ENCODE measurements at regions not wholly inside any gene's neighbourhood (a gene's known extent, or its start where the extent isn't known, plus 50 kb on each side); places are given as distances from the start of the nearest gene placed in this dataset.

- H3K27me3 Mint-ChIP-seq (ENCODE audit: low read depth, poor library complexity), result no peaks in the 10 kb centered on the region
- no peak for DNase-seq
- H3K36me3 Mint-ChIP-seq (ENCODE audit: low read depth), result no peaks in the 10 kb centered on the region
- no peaks in the 10 kb centered on the region for H3K4me1 Mint-ChIP-seq
- H3K9me3 Mint-ChIP-seq, result no peaks in the 10 kb centered on the region
- no peak overlapping the region for H3K27ac Mint-ChIP-seq
- H3K4me3 Mint-ChIP-seq, result no peak overlapping the region
- TF ChIP-seq CTCF (IDR thresholded peaks at IDR 0.05), result no peak
Measured at GRCh38 chr3:164848923-164849322, 229.4 kb downstream of the SI start.

DNA sequence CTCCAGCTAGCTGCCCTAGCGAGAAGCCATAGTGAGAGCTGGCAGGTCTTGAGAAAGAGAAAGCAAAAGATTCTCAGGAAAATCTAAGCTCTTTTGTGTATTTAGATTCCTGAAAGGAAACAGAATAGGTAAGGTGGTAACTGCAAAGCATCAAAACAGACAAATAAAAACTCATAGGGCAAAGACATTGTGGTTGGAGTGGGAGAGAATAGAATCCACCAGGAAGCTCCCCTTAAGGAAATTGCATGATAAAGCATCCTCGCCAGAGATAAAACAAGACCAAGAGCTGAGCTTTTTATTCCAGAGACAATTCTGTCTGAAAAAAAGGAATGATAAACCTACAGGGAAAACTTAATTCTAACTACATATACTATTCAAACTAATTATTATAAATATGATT, 232.6 kb downstream of the SI start:
- DNase-seq, result no peak
- H3K27ac Mint-ChIP-seq, result no peak overlapping the region
- no peaks in the 10 kb centered on the region for H3K36me3 Mint-ChIP-seq (ENCODE audit: low read depth)
- no peak for TF ChIP-seq CTCF (IDR thresholded peaks at IDR 0.05)
- no peaks in the 10 kb centered on the region for H3K9me3 Mint-ChIP-seq
- no peaks in the 10 kb centered on the region for H3K4me1 Mint-ChIP-seq
- H3K4me3 Mint-ChIP-seq, result no peak overlapping the region
- no peaks in the 10 kb centered on the region for H3K27me3 Mint-ChIP-seq (ENCODE audit: low read depth, poor library complexity)

DNA sequence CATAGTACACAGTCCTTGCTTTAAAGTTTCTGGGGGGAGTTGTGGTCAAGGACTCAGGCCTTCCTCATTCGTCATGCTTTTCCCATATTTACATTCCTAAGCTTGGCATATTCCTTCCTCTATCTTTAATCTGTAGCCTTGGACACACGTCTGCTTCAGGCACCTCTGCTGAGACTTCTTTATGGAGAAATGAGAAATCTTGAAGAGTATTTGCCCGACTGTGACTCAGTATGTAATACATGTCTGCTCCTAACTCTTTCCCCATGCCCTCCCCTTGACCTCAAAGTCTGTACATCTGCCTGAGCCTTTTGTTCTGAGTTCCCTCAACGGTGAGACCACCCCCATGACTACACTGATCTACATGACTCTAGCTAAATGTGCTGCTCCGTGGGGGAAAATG, 246.1 kb downstream of the SI start:
- Mint-ChIP-seq H3K9me3 (no peaks in the 10 kb centered on the region), H3K4me1 (peaks cover 6% of the 10 kb centered on the region), H3K4me3 (no peak overlapping the region), H3K27ac (peak overlapping the region; percentile 5), H3K36me3 (ENCODE audit: low read depth) (no peaks in the 10 kb centered on the region), H3K27me3 (ENCODE audit: low read depth, poor library complexity) (no peaks in the 10 kb centered on the region)
- TF ChIP-seq CTCF (IDR thresholded peaks at IDR 0.05), result no peak
- no peak for DNase-seq

GRCh38 chr3:164818318-164818717, 260.0 kb downstream of the SI start:
- Mint-ChIP-seq H3K9me3 (peaks cover 25% of the 10 kb centered on the region), H3K4me3 (no peak overlapping the region), H3K27me3 (ENCODE audit: low read depth, poor library complexity) (no peaks in the 10 kb centered on the region), H3K27ac (no peak overlapping the region), H3K4me1 (peaks cover 7% of the 10 kb centered on the region), H3K36me3 (ENCODE audit: low read depth) (no peaks in the 10 kb centered on the region)
- DNase-seq, result no peak
- no peak for TF ChIP-seq CTCF (IDR thresholded peaks at IDR 0.05)

DNA sequence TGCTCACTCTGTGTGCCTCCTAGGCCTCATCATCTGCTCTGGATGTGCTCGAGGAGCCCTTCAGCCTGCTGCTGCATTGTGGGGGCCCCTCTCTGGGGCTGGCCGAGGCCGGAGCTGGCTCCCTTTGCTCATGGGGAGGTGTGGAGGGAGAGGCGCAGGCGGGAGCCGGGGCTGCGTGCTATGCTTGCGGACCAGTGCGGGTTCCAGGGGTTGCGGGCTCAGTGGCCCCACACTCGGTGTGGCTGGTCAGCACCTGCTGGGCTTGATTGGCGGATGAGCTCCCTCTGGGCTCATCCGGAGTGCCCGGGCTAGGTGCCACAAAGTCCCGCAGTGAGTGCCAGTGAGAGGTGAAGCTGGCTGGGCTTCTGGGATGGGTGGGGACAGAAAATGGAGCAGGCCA, 264.2 kb downstream of the SI start:
- Mint-ChIP-seq H3K4me1 (peaks cover 12% of the 10 kb centered on the region), H3K27ac (no peak overlapping the region), H3K36me3 (ENCODE audit: low read depth) (no peaks in the 10 kb centered on the region), H3K27me3 (ENCODE audit: low read depth, poor library complexity) (peaks cover 4% of the 10 kb centered on the region), H3K9me3 (peaks cover 20% of the 10 kb centered on the region), H3K4me3 (no peak overlapping the region)
- DNase-seq, result no peak
- TF ChIP-seq CTCF (IDR thresholded peaks at IDR 0.05), result no peak

DNA sequence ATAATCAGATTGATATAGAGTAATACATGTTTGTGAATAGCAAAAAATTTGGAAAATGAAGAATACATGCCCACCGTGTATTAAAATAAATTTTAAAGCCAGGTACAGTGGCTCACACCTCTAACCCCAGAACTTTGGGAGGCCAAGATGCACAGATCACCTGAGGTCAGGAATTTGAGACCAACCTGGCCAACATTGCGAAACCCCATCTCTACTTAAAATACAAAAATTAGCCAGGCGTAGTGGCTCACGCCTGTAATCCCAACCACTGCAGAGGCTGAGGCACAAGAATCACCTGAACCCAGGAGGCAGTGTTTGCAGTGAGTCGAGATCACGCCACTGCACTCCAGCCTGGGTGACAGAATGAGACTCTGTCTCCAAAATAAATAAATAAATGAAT, 266.3 kb downstream of the SI start:
- no peak for TF ChIP-seq CTCF (IDR thresholded peaks at IDR 0.05)
- peaks cover 5% of the 10 kb centered on the region for H3K9me3 Mint-ChIP-seq

More for the DNA sequence above, 266.3 kb downstream of the SI start:
- DNase-seq, result no peak
- Mint-ChIP-seq H3K4me1 (peaks cover 12% of the 10 kb centered on the region), H3K36me3 (ENCODE audit: low read depth) (no peaks in the 10 kb centered on the region), H3K27ac (no peak overlapping the region), H3K27me3 (ENCODE audit: low read depth, poor library complexity) (peaks cover 4% of the 10 kb centered on the region), H3K4me3 (no peak overlapping the region)

Data from nephron progenitor cell (in vitro differentiated cells).